Retina (tissue), 1 donor: ENCODE measurements at regions not wholly inside any gene's neighbourhood (a gene's known extent, or its start where the extent isn't known, plus 50 kb on each side); places are given as distances from the start of the nearest gene placed in this dataset.
"Not testable (repeated sequence)": the region's sequence is repeated elsewhere in the genome, so short reads cannot be mapped to it uniquely, and the experiment has no call there.

ENCODE experiments used
- DNase-seq: peaks from one replicate; pipeline ENCODE4 v3.0.0-alpha.2; 2016

- no peak for DNase-seq
Measured at GRCh38 chr6:109875973-109876372, 102.1 kb upstream of the GPR6 start.

DNA sequence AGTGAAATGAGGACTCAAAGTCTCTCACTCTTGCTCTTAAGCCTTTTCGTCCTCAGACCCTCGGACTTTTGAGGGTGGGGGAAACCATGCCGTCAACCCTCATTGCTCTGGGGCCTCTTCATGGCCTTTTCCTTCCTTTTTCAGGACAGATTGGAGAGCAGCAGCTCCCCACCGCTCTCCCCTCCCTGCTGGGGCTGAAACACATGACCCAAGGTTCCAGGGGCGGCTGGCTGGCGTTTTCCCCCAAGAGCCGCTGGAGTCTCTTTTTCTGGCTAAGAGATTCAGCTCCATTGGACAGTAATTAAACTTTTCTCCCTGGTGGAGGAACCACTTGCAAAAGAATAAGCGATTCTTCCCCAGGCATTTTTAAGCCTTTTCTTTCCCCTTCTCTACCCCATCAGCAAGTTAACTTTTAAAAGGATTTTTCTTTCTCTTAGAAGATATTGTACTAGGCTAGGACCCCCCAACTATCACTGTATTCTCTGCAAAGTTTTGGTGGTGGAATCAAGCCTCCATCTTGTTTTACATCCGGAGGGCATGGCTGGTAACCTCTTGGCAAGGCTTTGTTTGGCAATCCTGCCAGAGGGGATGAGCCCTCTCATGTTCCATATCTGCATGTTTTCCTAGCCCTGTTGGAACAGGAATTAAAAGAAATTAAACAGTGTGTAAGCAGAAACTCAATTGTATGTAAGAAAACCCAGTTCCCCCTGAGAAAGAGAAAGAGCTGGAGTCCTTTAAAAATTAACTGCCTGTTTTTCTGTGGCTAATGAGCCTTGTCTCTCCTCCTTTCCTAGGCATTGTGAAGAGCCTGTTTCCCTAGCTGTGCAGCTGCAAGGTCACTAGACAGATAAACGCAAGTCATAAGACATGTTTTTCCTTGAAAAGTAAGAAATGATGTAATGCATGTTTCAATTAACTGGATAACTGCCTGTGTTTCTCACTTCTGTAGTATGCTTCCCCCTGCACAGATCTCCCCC, 100.8 kb upstream of the GPR6 start:
- no peak for DNase-seq

- DNase-seq: not testable (repeated sequence)
Measured at GRCh38 chr6:109878005-109878690, 100.0 kb upstream of the GPR6 start.

- not testable (repeated sequence) for DNase-seq
Measured at GRCh38 chr6:109879081-109879480, 99.0 kb upstream of the GPR6 start.

DNA sequence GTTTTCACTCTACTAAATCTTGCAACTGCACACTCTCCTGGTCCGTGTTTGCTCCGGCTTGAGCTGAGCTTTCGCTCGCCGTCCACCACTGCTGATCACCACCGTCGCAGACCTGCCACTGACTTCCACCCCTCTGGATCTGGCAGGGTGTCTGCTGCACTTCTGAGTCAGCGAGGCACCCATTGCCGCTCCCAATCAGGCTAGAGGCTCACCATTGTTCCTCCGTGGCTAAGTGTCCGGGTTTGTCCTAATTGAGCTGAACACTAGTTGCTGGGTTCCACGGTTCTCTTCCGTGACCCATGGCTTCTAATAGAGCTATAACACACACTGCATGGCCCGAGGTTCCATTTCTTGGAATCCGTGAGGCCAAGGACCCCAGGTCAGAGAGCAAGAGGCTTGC, 98.6 kb upstream of the GPR6 start:
- DNase-seq: no peak

DNA sequence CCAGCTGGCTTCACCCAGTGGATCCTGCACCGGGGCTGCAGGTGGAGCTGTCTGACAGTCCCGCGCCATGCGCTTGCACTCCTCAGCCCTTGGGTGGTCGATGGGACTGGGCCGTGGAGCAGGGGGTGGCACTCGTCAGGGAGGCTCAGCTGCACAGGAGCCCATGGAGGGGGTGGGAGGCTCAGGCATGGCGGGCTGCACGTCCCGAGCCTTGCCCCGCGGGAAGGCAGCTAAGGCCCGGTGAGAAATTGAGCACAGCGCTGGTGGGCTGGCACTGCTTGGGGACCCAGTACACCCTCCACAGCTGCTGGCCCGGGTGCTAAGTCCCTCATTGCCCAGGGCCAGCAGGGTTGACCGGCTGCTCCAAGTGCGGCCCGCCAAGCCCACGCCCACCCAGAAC, 97.0 kb upstream of the GPR6 start:
- not testable (repeated sequence) for DNase-seq

GRCh38 chr6:109881953-109882490, 96.1 kb upstream of the GPR6 start:
- DNase-seq: not testable (repeated sequence)

DNA sequence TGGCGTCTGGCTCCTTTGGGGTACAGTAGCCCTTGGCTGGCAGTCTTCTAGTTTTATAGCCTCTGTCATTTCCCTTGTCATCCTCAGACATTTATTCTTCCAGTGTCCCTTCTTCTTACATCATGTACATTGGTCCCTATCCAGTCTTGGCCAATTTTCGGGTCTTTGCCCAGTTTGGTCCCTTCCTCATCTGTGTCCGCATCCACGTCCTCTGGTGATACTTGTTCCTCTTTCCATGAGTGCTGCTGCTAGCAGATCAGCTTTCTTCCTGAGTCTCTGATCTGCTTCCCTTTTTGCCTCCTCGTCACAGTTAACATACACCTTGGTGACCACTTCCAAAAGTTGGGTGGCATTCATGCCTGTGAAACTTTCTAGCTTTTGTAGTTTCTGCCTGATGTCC, 86.2 kb upstream of the GPR6 start:
- DNase-seq: no peak

DNA sequence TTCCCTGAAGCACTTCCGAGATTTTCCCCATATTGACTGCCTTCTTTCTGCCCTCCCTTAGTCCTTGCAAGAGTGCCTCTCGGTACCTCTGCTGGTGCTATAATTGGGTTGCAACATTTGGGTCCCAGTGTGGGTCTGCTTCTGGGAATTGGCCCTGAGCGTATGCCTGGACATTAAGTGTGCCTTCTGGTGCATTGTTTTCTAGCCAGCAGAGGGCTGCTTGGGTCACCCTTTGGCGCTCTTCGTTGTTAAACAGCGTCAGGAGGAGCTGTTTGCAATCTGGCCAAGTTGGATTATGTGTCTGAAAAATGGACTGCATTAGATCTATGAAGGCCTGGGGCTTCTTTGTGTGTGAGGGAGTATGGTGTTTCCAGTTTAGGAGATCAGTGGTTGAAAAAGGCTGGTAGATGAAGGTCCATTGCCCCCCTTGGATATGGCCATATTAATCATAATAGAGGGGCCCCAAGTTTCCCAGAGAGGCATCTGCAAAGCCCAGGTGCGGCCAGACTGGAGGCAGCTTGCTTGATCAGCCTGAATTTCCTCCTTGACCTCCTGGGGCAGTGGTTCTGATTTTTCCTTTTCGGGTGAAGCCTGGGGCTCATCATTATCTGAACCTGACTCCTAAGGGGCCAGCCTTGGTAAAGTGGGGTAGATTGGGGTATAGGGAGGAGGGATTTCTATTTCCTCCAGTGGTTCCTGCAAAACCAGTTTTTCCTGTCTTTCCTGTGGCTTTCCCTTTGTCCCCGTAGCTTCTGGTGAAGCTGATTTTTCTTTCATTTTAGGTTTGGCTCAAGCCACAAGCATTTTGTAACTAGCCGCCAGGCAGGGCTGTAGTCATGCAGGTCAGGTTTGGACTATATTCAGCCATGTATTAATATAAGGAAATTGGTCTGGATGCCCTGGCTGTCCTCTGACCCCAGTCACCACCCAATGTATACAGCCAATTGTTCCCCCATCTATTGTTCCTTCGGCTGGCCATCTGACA, 85.4 kb upstream of the GPR6 start:
- DNase-seq: no peak

GRCh38 chr6:109893606-109894005, 84.5 kb upstream of the GPR6 start:
- no peak for DNase-seq

DNA sequence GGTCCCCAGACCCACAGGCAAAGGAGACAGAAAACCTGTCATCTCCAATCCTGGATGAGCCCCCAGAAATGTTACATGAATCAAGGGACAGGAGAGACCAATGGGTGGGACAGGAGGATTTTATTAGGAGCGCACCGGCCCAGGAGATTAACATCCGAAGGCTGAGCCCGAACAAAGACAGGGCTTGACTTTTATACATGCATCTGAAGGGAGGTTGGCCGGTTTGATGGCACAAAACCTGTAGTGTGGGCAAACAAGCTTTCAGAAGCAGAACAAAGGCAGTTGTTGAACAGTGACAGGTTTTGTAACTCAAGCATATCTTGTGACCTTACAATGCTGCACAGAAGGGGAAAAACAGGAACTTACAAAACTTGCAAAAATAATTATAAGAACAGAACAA, 83.9 kb upstream of the GPR6 start:
- no peak for DNase-seq

DNA sequence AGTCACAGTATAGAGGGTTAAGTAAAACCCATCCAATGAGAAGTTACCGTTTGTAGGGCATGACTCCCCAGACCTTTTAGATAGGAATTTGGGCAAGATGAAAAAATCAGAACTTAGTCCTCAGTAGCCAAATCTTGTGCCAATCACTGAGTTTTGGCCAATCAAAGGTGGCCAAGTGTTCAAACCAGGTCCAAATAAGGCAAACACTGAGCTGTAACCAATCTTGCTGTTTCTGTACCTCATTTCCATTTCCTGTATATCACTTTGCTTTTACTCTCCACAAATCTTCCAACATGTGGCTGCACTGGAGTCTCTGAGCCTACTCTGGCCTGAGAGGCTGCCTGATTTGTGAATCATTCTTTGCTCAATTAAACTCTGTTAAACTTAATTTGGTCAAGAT, 81.8 kb upstream of the GPR6 start:
- no peak for DNase-seq

GRCh38 chr6:109897025-109897424, 81.1 kb upstream of the GPR6 start:
- DNase-seq: no peak

DNA sequence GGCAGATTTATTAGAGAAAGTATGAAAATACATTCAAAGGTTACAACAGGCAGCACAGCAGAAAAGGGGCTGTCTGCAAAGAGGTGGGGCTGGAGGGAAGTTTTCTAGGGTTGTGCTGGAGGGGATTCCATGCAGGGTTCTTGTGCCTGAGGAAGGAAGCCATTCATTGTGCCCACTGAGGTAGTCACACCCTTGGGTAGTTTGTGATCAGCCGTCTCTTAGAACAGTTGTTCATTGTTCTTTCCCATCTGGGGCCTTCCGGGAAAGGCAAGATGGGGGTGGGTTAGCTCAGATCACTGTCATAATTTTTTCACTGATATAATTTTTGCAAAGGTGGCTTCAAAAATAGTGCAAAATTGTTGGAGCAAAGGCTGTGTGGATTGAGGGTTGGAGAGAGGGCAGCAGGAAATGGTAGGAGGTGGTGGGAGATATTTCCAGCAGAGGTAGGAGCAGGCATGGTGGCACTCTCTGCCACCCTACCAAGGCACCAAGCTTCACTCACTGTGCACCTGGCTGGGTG, 80.5 kb upstream of the GPR6 start:
- no peak for DNase-seq

GRCh38 chr6:109901976-109902375, 76.1 kb upstream of the GPR6 start:
- DNase-seq: no peak

DNA sequence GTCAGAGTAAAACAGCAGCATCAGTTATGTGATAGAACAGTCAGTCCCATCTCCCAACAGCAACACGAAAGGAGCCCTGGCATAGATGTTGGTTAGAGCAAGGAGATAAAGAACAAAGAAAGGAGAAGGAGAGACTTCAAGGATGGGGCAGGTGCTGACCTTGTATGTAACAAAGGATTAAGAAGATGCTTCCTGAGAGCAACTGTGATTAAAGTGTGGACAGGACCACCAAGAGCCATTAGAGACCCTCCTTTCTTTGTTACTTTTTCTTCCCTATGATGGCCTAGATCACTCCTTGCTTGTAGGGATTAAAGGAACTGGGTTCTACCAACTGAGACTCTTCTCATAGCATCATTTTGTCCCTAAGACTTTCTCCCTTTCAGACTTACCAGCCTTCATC, 75.2 kb upstream of the GPR6 start:
- no peak for DNase-seq

- DNase-seq: peak; percentile 8
Measured at GRCh38 chr6:109910571-109910970, 67.5 kb upstream of the GPR6 start.

DNA sequence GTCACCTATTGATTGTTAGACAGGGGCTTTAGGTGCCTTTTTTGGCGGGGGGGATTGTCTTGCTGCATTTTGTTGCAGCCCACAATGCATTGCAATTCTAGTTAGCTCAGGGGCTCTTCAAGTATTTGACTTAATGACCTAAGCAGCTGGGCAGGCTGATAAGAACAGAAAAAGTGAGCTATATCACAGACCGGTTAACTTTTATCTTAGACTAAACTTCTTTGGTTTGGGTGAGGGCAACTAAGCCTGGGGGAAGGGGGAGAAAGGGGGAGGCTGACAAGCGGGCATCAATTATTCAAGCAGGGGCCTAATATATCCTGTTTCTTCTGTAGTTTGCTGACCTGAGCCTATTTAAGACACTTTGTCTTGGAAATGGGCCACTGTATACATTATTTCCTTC, 66.0 kb upstream of the GPR6 start:
- DNase-seq: no peak

DNA sequence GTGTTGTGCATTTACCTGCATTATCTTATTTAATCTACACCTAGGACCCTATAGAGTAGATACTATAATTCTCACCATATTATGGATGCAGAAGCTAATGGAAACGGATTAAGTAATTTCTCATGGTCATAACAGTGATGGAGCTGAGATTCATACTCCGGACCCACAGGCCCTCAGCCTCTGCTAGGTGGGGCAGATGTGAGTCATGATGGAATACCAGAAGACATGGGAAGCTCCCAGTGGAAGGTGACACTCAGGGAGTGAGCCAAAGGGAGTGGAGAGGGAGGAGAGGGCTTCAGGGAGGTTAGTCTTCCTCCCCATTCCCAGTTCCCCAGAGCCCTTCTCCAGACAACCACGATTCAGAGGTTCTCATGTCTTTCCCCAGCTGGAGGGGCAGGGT, 65.2 kb upstream of the GPR6 start:
- no peak for DNase-seq

DNA sequence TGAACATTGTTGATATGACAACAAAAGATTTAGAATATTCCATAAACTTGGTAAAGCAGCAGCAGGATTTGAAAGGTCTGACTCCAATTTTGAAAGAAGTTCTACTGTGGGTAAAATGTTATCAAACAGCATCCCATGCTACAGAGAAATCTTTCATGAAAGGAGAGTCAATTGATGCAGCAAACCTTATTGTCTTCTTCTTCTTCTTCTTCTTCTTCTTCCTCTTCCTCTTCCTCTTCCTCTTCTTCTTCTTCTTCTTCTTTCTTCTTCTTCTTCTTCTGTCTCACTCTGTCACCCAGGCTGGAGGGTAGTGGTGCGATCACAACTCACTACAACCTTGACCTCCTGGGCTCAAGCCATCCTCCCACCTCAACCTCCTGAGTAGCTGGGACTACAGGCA, 62.4 kb upstream of the GPR6 start:
- DNase-seq: not testable (repeated sequence)

GRCh38 chr6:109916759-109917158, 61.4 kb upstream of the GPR6 start:
- no peak for DNase-seq

- no peak for DNase-seq
Measured at GRCh38 chr6:109918227-109918626, 59.9 kb upstream of the GPR6 start.
